ENCODE measurements at regions not wholly inside any gene's neighbourhood (a gene's known extent, or its start where the extent isn't known, plus 50 kb on each side); places are given as distances from the start of the nearest gene placed in this dataset.

DNA sequence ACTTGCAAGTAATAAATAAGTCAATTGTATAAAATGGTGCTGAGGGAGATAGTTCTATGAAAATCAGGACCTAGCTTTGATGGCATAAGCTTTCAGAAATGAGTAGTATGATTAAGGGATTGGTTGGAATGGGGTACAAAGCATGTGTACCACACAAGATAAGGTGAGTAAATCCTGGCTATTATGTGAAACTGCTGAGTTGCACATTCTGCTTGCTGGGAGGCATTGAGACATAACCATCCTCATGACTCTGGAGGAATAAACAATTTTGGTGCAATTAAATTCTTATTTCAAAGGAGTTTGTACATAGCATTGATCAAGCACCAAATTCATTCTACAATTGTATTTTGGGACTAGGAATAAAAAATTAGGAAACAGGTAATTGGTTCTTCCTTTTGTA is 755.2 kb upstream of the ACO1 start:
- no peak for DNase-seq (ENCODE audit: extremely low read depth, low read depth)
- TF ChIP-seq, protein P1, sequence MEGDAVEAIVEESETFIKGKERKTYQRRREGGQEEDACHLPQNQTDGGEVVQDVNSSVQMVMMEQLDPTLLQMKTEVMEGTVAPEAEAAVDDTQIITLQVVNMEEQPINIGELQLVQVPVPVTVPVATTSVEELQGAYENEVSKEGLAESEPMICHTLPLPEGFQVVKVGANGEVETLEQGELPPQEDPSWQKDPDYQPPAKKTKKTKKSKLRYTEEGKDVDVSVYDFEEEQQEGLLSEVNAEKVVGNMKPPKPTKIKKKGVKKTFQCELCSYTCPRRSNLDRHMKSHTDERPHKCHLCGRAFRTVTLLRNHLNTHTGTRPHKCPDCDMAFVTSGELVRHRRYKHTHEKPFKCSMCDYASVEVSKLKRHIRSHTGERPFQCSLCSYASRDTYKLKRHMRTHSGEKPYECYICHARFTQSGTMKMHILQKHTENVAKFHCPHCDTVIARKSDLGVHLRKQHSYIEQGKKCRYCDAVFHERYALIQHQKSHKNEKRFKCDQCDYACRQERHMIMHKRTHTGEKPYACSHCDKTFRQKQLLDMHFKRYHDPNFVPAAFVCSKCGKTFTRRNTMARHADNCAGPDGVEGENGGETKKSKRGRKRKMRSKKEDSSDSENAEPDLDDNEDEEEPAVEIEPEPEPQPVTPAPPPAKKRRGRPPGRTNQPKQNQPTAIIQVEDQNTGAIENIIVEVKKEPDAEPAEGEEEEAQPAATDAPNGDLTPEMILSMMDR (IDR thresholded peaks at IDR 0.05; ENCODE audit: low read depth, low read length): no peak

DNA sequence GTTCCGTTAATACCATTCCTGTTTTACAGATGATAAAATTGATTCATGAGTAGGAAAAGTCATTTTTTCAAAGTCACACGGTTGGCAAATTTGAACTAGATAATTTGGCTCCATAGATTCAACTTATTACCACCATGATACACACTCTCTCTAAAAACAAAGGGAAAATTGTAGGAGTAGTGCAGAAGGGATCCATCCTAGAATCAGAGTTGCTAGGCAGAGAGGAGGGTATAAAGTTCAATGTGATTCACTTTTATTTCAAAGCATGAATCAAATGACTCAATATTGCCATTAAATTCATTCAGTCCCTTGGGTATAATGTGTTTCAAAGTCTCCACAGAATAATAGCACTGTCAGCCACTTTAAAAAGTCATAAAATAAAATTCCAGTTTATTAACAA is 747.2 kb upstream of the ACO1 start:
- TF ChIP-seq, protein P1 (IDR thresholded peaks at IDR 0.05; ENCODE audit: low read depth, low read length): no peak
- DNase-seq (ENCODE audit: extremely low read depth, low read depth): no peak

DNA sequence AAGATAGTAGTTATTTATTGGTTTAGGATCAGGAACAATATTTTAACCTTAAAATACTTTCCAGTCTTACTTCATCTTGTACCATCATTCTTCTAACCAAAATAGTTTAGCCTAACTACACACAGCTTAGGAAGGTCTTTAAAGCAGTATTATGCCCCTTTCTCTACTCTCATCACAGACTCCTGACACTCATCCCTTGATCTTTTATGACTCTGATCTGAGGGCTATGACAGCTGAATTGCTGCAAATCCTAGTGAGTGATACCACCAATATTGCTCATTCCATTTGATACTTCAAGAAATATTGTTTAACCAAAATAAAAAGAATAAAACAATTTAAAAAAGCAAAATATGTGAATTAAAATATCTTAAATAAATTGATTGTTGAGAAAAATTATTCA is 746.6 kb upstream of the ACO1 start:
- no peak for DNase-seq (ENCODE audit: extremely low read depth, low read depth)
- TF ChIP-seq, protein P1 (IDR thresholded peaks at IDR 0.05; ENCODE audit: low read depth, low read length): no peak

DNA sequence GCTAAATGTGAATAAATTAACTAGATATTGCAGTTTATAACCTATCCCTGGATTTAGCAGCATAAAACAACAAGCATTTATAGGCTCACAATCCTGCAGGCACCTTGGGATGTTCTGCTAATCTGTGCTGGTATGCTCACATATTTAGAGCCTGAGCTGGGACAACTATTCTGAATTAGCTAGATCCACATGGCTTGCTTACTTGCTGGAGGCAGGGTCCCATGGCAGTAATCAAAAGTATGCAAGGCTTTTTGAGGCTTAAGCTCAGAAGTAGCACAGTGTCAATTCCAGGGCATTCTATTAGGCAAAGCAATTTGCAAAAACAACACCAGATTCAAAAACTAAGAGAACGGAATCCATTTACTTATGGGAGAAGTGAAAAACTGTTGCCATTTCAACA is 745.0 kb upstream of the ACO1 start:
- TF ChIP-seq, protein P1 (IDR thresholded peaks at IDR 0.05; ENCODE audit: low read depth, low read length): no peak

DNA sequence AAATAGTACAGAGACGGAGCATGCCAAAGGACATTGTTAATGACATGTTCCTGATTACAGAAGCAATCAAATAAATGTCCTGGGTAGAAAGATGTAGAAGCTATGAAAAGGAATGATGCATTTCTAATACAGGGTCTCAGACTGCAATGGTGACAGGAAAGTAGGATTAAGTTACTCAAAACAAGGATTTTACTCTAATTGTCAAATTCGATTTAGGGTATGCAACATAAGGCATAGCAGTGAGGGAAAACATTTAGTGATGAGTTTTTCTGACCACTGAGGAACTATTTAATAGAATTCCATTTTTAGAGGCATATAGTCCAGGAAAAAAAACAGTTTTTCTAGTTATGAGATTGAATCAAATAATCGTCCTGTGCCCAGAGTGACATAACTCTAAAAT is 715.1 kb upstream of the ACO1 start:
- no peak for DNase-seq (ENCODE audit: extremely low read depth, low read depth)
- TF ChIP-seq, protein P1 (IDR thresholded peaks at IDR 0.05; ENCODE audit: low read depth, low read length): no peak

More for the DNA sequence above, 745.0 kb upstream of the ACO1 start:
- no peak for DNase-seq (ENCODE audit: extremely low read depth, low read depth)

DNA sequence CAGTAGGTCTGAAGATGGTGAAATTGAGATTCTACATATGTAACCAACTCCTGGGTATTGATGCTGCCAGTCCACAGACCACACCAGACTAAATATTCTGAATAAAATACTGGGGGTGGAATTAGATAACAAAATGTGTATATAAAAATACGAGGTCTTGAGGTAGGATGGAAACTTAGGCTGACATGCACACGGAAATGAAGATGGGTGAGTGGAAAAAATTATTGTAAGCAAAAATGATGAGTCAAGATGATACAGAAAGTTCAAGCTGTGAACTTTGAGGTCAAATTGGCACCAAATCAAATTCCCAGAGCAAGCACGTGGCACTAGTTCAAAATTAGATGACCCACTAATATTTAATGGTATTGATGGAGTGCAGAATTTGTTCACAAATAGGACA is 713.4 kb upstream of the ACO1 start:
- DNase-seq (ENCODE audit: extremely low read depth, low read depth): no peak
- TF ChIP-seq, protein P1 (IDR thresholded peaks at IDR 0.05; ENCODE audit: low read depth, low read length): no peak

DNA sequence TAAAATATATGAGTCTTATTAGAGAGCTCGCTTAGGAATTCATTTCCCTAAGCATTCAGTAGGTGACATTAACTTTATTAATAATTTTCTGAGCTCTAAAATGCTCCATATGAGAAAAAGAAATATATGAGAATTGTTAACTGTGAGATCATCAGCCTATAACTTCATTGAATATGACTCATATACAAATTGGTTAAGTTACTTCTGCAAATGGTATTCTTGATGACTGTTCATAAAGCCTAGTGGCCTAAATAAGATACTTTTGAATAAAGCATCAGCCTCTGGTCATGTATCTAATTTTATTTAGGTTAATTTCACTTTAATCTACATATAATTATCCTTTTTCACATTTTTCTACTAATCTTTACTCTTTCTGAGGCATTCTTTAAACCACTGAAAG is 710.2 kb upstream of the ACO1 start:
- no peak for DNase-seq (ENCODE audit: extremely low read depth, low read depth)
- TF ChIP-seq, protein P1 (IDR thresholded peaks at IDR 0.05; ENCODE audit: low read depth, low read length): no peak

All from AG09319 (cell line).